ENCODE measurements at regions not wholly inside any gene's neighbourhood (a gene's known extent, or its start where the extent isn't known, plus 50 kb on each side); places are given as distances from the start of the nearest gene placed in this dataset.

- TF ChIP-seq, protein P1, sequence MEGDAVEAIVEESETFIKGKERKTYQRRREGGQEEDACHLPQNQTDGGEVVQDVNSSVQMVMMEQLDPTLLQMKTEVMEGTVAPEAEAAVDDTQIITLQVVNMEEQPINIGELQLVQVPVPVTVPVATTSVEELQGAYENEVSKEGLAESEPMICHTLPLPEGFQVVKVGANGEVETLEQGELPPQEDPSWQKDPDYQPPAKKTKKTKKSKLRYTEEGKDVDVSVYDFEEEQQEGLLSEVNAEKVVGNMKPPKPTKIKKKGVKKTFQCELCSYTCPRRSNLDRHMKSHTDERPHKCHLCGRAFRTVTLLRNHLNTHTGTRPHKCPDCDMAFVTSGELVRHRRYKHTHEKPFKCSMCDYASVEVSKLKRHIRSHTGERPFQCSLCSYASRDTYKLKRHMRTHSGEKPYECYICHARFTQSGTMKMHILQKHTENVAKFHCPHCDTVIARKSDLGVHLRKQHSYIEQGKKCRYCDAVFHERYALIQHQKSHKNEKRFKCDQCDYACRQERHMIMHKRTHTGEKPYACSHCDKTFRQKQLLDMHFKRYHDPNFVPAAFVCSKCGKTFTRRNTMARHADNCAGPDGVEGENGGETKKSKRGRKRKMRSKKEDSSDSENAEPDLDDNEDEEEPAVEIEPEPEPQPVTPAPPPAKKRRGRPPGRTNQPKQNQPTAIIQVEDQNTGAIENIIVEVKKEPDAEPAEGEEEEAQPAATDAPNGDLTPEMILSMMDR (IDR thresholded peaks at IDR 0.05) = no peak
- no peak for TF ChIP-seq POLR2A (IDR thresholded peaks at IDR 0.05)
Observed at GRCh38 chr10:3588346-3588745, 196.7 kb downstream of the KLF6 start.

All from vagina (tissue), 2 donors.